ENCODE measurements at regions not wholly inside any gene's neighbourhood (a gene's known extent, or its start where the extent isn't known, plus 50 kb on each side); places are given as distances from the start of the nearest gene placed in this dataset.

DNA sequence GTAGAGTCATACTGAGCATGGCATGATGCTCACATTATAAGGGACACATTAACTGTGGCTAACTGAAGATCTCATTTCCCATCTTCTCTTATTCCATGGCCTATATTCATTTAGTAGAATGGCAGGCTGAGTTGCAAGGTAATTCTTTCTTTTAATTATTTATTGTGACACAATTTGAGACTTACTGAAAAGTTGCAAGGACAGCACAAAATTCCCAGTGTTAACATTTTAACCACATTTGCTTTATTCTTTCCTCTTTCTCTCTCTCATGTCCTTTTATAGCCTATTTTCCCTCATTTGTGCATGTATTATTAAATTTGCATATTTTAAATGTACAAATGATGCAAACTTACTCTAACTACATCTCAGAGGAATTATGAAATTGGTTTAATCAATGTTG lies 366.1 kb upstream of the RPS23 start:
- no peaks in the 10 kb centered on the region for H3K79me2 ChIP-seq (ENCODE audit: insufficient read depth, low read length)
- no peaks in the 10 kb centered on the region for H4K20me1 ChIP-seq (ENCODE audit: insufficient read depth, low read length)

GRCh38 chr5:82642313-82642712 lies 364.2 kb upstream of the RPS23 start:
- H3K27me3 ChIP-seq (ENCODE audit: insufficient read depth, low read length), result no peaks in the 10 kb centered on the region
- H3K4me2 ChIP-seq (ENCODE audit: insufficient read depth, low read length), result no peak overlapping the region
- no peaks in the 10 kb centered on the region for H3K36me3 ChIP-seq (ENCODE audit: insufficient read depth, low read length)
- no peak overlapping the region for H3K27ac ChIP-seq (ENCODE audit: low read depth, low read length)
- no peak overlapping the region for H3K4me3 ChIP-seq (ENCODE audit: insufficient read depth, low read length)
- no peaks in the 10 kb centered on the region for H3K79me2 ChIP-seq (ENCODE audit: insufficient read depth, low read length)
- no peak for DNase-seq (ENCODE audit: insufficient read length, low spot score, missing footprints)
- H3K4me1 ChIP-seq (ENCODE audit: insufficient read depth, low read length), result peaks cover 4% of the 10 kb centered on the region
- H3K9me3 ChIP-seq (ENCODE audit: low read depth, low read length), result no peaks in the 10 kb centered on the region
- H4K20me1 ChIP-seq (ENCODE audit: insufficient read depth, low read length), result no peaks in the 10 kb centered on the region
- TF ChIP-seq, protein P1, sequence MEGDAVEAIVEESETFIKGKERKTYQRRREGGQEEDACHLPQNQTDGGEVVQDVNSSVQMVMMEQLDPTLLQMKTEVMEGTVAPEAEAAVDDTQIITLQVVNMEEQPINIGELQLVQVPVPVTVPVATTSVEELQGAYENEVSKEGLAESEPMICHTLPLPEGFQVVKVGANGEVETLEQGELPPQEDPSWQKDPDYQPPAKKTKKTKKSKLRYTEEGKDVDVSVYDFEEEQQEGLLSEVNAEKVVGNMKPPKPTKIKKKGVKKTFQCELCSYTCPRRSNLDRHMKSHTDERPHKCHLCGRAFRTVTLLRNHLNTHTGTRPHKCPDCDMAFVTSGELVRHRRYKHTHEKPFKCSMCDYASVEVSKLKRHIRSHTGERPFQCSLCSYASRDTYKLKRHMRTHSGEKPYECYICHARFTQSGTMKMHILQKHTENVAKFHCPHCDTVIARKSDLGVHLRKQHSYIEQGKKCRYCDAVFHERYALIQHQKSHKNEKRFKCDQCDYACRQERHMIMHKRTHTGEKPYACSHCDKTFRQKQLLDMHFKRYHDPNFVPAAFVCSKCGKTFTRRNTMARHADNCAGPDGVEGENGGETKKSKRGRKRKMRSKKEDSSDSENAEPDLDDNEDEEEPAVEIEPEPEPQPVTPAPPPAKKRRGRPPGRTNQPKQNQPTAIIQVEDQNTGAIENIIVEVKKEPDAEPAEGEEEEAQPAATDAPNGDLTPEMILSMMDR (IDR thresholded peaks at IDR 0.05; ENCODE audit: extremely low read depth, low read depth, low read length), result no peak
- H2AFZ ChIP-seq (ENCODE audit: low read length), result no peak overlapping the region

More for the DNA sequence above, 366.1 kb upstream of the RPS23 start:
- no peaks in the 10 kb centered on the region for H3K36me3 ChIP-seq (ENCODE audit: insufficient read depth, low read length)
- H3K27ac ChIP-seq (ENCODE audit: low read depth, low read length), result no peak overlapping the region
- peaks cover 4% of the 10 kb centered on the region for H3K4me1 ChIP-seq (ENCODE audit: insufficient read depth, low read length)
- H3K9me3 ChIP-seq (ENCODE audit: low read depth, low read length), result no peaks in the 10 kb centered on the region
- no peak overlapping the region for H3K4me3 ChIP-seq (ENCODE audit: insufficient read depth, low read length)
- H3K27me3 ChIP-seq (ENCODE audit: insufficient read depth, low read length), result no peaks in the 10 kb centered on the region
- TF ChIP-seq, protein P1 (IDR thresholded peaks at IDR 0.05; ENCODE audit: extremely low read depth, low read depth, low read length), result no peak
- DNase-seq (ENCODE audit: insufficient read length, low spot score, missing footprints), result no peak
- no peak overlapping the region for H2AFZ ChIP-seq (ENCODE audit: low read length)
- H3K4me2 ChIP-seq (ENCODE audit: insufficient read depth, low read length), result no peak overlapping the region

GRCh38 chr5:82641331-82642003 lies 363.3 kb upstream of the RPS23 start:
- no peaks in the 10 kb centered on the region for H3K79me2 ChIP-seq (ENCODE audit: insufficient read depth, low read length)
- no peak overlapping the region for H2AFZ ChIP-seq (ENCODE audit: low read length)
- no peaks in the 10 kb centered on the region for H3K36me3 ChIP-seq (ENCODE audit: insufficient read depth, low read length)
- no peak overlapping the region for H3K4me2 ChIP-seq (ENCODE audit: insufficient read depth, low read length)
- H3K27ac ChIP-seq (ENCODE audit: low read depth, low read length), result no peak overlapping the region
- TF ChIP-seq, protein P1 (IDR thresholded peaks at IDR 0.05; ENCODE audit: extremely low read depth, low read depth, low read length), result peak; percentile 72
- DNase-seq (ENCODE audit: insufficient read length, low spot score, missing footprints), result no peak
- H3K27me3 ChIP-seq (ENCODE audit: insufficient read depth, low read length), result no peaks in the 10 kb centered on the region
- peaks cover 4% of the 10 kb centered on the region for H3K4me1 ChIP-seq (ENCODE audit: insufficient read depth, low read length)
- H3K9me3 ChIP-seq (ENCODE audit: low read depth, low read length), result no peaks in the 10 kb centered on the region
- no peaks in the 10 kb centered on the region for H4K20me1 ChIP-seq (ENCODE audit: insufficient read depth, low read length)
- H3K4me3 ChIP-seq (ENCODE audit: insufficient read depth, low read length), result no peak overlapping the region

GRCh38 chr5:82640916-82641315 lies 362.8 kb upstream of the RPS23 start:
- Histone ChIP-seq H3K4me2 (ENCODE audit: insufficient read depth, low read length) (no peak overlapping the region), H3K27me3 (ENCODE audit: insufficient read depth, low read length) (no peaks in the 10 kb centered on the region), H3K79me2 (ENCODE audit: insufficient read depth, low read length) (no peaks in the 10 kb centered on the region), H3K36me3 (ENCODE audit: insufficient read depth, low read length) (no peaks in the 10 kb centered on the region), H4K20me1 (ENCODE audit: insufficient read depth, low read length) (no peaks in the 10 kb centered on the region), H3K27ac (ENCODE audit: low read depth, low read length) (no peak overlapping the region), H3K4me3 (ENCODE audit: insufficient read depth, low read length) (no peak overlapping the region), H2AFZ (ENCODE audit: low read length) (no peak overlapping the region), H3K4me1 (ENCODE audit: insufficient read depth, low read length) (peaks cover 6% of the 10 kb centered on the region), H3K9me3 (ENCODE audit: low read depth, low read length) (no peaks in the 10 kb centered on the region)
- TF ChIP-seq, protein P1 (IDR thresholded peaks at IDR 0.05; ENCODE audit: extremely low read depth, low read depth, low read length), result no peak
- DNase-seq (ENCODE audit: insufficient read length, low spot score, missing footprints), result no peak
